ENCODE measurements at regions not wholly inside any gene's neighbourhood (a gene's known extent, or its start where the extent isn't known, plus 50 kb on each side); places are given as distances from the start of the nearest gene placed in this dataset.

GRCh38 chr4:177667687-177668086, 225.4 kb upstream of the AGA start:
- Mint-ChIP-seq H3K9me3 (no peaks in the 10 kb centered on the region), H3K27me3 (peaks cover 2% of the 10 kb centered on the region), H3K4me1 (no peaks in the 10 kb centered on the region), H3K36me3 (ENCODE audit: insufficient read depth) (no peaks in the 10 kb centered on the region), H3K4me3 (no peak overlapping the region), H3K27ac (ENCODE audit: low read depth) (no peak overlapping the region)
- ATAC-seq (replicated peaks; ENCODE audit: extremely low read depth, poor library complexity, severe bottlenecking), result no peak
- DNase-seq (ENCODE audit: low spot score in 2 of 2), result no peak

- no peaks in the 10 kb centered on the region for H3K27me3 Mint-ChIP-seq
- H3K4me1 Mint-ChIP-seq, result no peaks in the 10 kb centered on the region
- DNase-seq (ENCODE audit: low spot score in 2 of 2) (no peak), ATAC-seq (replicated peaks; ENCODE audit: extremely low read depth, poor library complexity, severe bottlenecking) (no peak)
- no peaks in the 10 kb centered on the region for H3K9me3 Mint-ChIP-seq
- no peaks in the 10 kb centered on the region for H3K36me3 Mint-ChIP-seq (ENCODE audit: insufficient read depth)
- H3K4me3 Mint-ChIP-seq, result no peak overlapping the region
- no peak overlapping the region for H3K27ac Mint-ChIP-seq (ENCODE audit: low read depth)
Measured at GRCh38 chr4:177671387-177671786, 229.2 kb upstream of the AGA start.

- no peaks in the 10 kb centered on the region for H3K4me1 Mint-ChIP-seq
- H3K27ac Mint-ChIP-seq (ENCODE audit: low read depth), result no peak overlapping the region
- H3K27me3 Mint-ChIP-seq, result no peaks in the 10 kb centered on the region
- H3K36me3 Mint-ChIP-seq (ENCODE audit: insufficient read depth), result no peaks in the 10 kb centered on the region
- no peak overlapping the region for H3K4me3 Mint-ChIP-seq
- H3K9me3 Mint-ChIP-seq, result no peaks in the 10 kb centered on the region
- DNase-seq (ENCODE audit: low spot score in 2 of 2) (no peak), ATAC-seq (replicated peaks; ENCODE audit: extremely low read depth, poor library complexity, severe bottlenecking) (no peak)
Measured at GRCh38 chr4:177671845-177672244, 229.6 kb upstream of the AGA start.

- no peaks in the 10 kb centered on the region for H3K9me3 Mint-ChIP-seq
- no peak for ATAC-seq (replicated peaks; ENCODE audit: extremely low read depth, poor library complexity, severe bottlenecking)
- no peaks in the 10 kb centered on the region for H3K4me1 Mint-ChIP-seq
- DNase-seq (ENCODE audit: low spot score in 2 of 2), result no peak
- no peaks in the 10 kb centered on the region for H3K36me3 Mint-ChIP-seq (ENCODE audit: insufficient read depth)
- H3K27me3 Mint-ChIP-seq, result no peaks in the 10 kb centered on the region
- H3K4me3 Mint-ChIP-seq, result no peak overlapping the region
- no peak overlapping the region for H3K27ac Mint-ChIP-seq (ENCODE audit: low read depth)
Measured at GRCh38 chr4:177673985-177674489, 231.8 kb upstream of the AGA start.

GRCh38 chr4:177680308-177680707, 238.1 kb upstream of the AGA start:
- ATAC-seq (replicated peaks; ENCODE audit: extremely low read depth, poor library complexity, severe bottlenecking), result no peak

GRCh38 chr4:177681902-177682301, 239.7 kb upstream of the AGA start:
- Mint-ChIP-seq H3K36me3 (ENCODE audit: insufficient read depth) (no peaks in the 10 kb centered on the region), H3K9me3 (no peaks in the 10 kb centered on the region), H3K4me1 (no peaks in the 10 kb centered on the region), H3K27me3 (no peaks in the 10 kb centered on the region), H3K27ac (ENCODE audit: low read depth) (no peak overlapping the region), H3K4me3 (no peak overlapping the region)
- DNase-seq (ENCODE audit: low spot score in 2 of 2) (no peak), ATAC-seq (replicated peaks; ENCODE audit: extremely low read depth, poor library complexity, severe bottlenecking) (no peak)

More at GRCh38 chr4:177680308-177680707, 238.1 kb upstream of the AGA start:
- DNase-seq (ENCODE audit: low spot score in 2 of 2), result no peak
- no peaks in the 10 kb centered on the region for H3K36me3 Mint-ChIP-seq (ENCODE audit: insufficient read depth)
- H3K4me1 Mint-ChIP-seq, result no peaks in the 10 kb centered on the region
- no peaks in the 10 kb centered on the region for H3K9me3 Mint-ChIP-seq
- no peak overlapping the region for H3K27ac Mint-ChIP-seq (ENCODE audit: low read depth)
- no peak overlapping the region for H3K4me3 Mint-ChIP-seq
- no peaks in the 10 kb centered on the region for H3K27me3 Mint-ChIP-seq

- H3K9me3 Mint-ChIP-seq, result no peaks in the 10 kb centered on the region
- DNase-seq (ENCODE audit: low spot score in 2 of 2) (no peak), ATAC-seq (replicated peaks; ENCODE audit: extremely low read depth, poor library complexity, severe bottlenecking) (no peak)
- no peaks in the 10 kb centered on the region for H3K36me3 Mint-ChIP-seq (ENCODE audit: insufficient read depth)
- no peaks in the 10 kb centered on the region for H3K4me1 Mint-ChIP-seq
- no peak overlapping the region for H3K27ac Mint-ChIP-seq (ENCODE audit: low read depth)
- no peaks in the 10 kb centered on the region for H3K27me3 Mint-ChIP-seq
- no peak overlapping the region for H3K4me3 Mint-ChIP-seq
Measured at GRCh38 chr4:177687117-177687516, 244.9 kb upstream of the AGA start.

GRCh38 chr4:177692907-177693306, 250.7 kb upstream of the AGA start:
- H3K4me1 Mint-ChIP-seq, result no peaks in the 10 kb centered on the region
- no peaks in the 10 kb centered on the region for H3K9me3 Mint-ChIP-seq
- H3K36me3 Mint-ChIP-seq (ENCODE audit: insufficient read depth), result no peaks in the 10 kb centered on the region
- H3K27ac Mint-ChIP-seq (ENCODE audit: low read depth), result no peak overlapping the region
- ATAC-seq (replicated peaks; ENCODE audit: extremely low read depth, poor library complexity, severe bottlenecking) (no peak), DNase-seq (ENCODE audit: low spot score in 2 of 2) (no peak)
- H3K4me3 Mint-ChIP-seq, result no peak overlapping the region
- no peaks in the 10 kb centered on the region for H3K27me3 Mint-ChIP-seq

- no peak for ATAC-seq (replicated peaks; ENCODE audit: extremely low read depth, poor library complexity, severe bottlenecking)
- no peak overlapping the region for H3K4me3 Mint-ChIP-seq
Measured at GRCh38 chr4:177696438-177696966, 254.3 kb upstream of the AGA start.

GRCh38 chr4:177699365-177700213, 257.4 kb upstream of the AGA start:
- peaks cover 12% of the 10 kb centered on the region for H3K27me3 Mint-ChIP-seq
- no peaks in the 10 kb centered on the region for H3K36me3 Mint-ChIP-seq (ENCODE audit: insufficient read depth)
- no peak for DNase-seq (ENCODE audit: low spot score in 2 of 2)
- no peaks in the 10 kb centered on the region for H3K9me3 Mint-ChIP-seq
- no peak overlapping the region for H3K27ac Mint-ChIP-seq (ENCODE audit: low read depth)
- H3K4me3 Mint-ChIP-seq, result no peak overlapping the region
- no peaks in the 10 kb centered on the region for H3K4me1 Mint-ChIP-seq
- ATAC-seq (replicated peaks; ENCODE audit: extremely low read depth, poor library complexity, severe bottlenecking), result no peak

More at GRCh38 chr4:177696438-177696966, 254.3 kb upstream of the AGA start:
- Mint-ChIP-seq H3K27ac (ENCODE audit: low read depth) (no peak overlapping the region), H3K36me3 (ENCODE audit: insufficient read depth) (no peaks in the 10 kb centered on the region), H3K4me1 (no peaks in the 10 kb centered on the region), H3K27me3 (peaks cover 8% of the 10 kb centered on the region), H3K9me3 (no peaks in the 10 kb centered on the region)
- DNase-seq (ENCODE audit: low spot score in 2 of 2), result no peak

- H3K27ac Mint-ChIP-seq (ENCODE audit: low read depth), result no peak overlapping the region
- H3K9me3 Mint-ChIP-seq, result peaks cover 7% of the 10 kb centered on the region
- DNase-seq (ENCODE audit: low spot score in 2 of 2) (no peak), ATAC-seq (replicated peaks; ENCODE audit: extremely low read depth, poor library complexity, severe bottlenecking) (no peak)
- no peaks in the 10 kb centered on the region for H3K36me3 Mint-ChIP-seq (ENCODE audit: insufficient read depth)
- H3K4me1 Mint-ChIP-seq, result no peaks in the 10 kb centered on the region
- no peak overlapping the region for H3K4me3 Mint-ChIP-seq
- no peaks in the 10 kb centered on the region for H3K27me3 Mint-ChIP-seq
Measured at GRCh38 chr4:177706916-177707315, 264.7 kb upstream of the AGA start.

GRCh38 chr4:177713454-177713853, 271.2 kb upstream of the AGA start:
- peaks cover 3% of the 10 kb centered on the region for H3K9me3 Mint-ChIP-seq
- ATAC-seq (replicated peaks; ENCODE audit: extremely low read depth, poor library complexity, severe bottlenecking) (no peak), DNase-seq (ENCODE audit: low spot score in 2 of 2) (no peak)
- no peaks in the 10 kb centered on the region for H3K36me3 Mint-ChIP-seq (ENCODE audit: insufficient read depth)
- no peaks in the 10 kb centered on the region for H3K27me3 Mint-ChIP-seq
- no peaks in the 10 kb centered on the region for H3K4me1 Mint-ChIP-seq
- H3K4me3 Mint-ChIP-seq, result no peak overlapping the region
- no peak overlapping the region for H3K27ac Mint-ChIP-seq (ENCODE audit: low read depth)

- Mint-ChIP-seq H3K27me3 (no peaks in the 10 kb centered on the region), H3K9me3 (no peaks in the 10 kb centered on the region), H3K4me3 (no peak overlapping the region), H3K4me1 (no peaks in the 10 kb centered on the region), H3K36me3 (ENCODE audit: insufficient read depth) (no peaks in the 10 kb centered on the region), H3K27ac (ENCODE audit: low read depth) (no peak overlapping the region)
- DNase-seq (ENCODE audit: low spot score in 2 of 2) (no peak), ATAC-seq (replicated peaks; ENCODE audit: extremely low read depth, poor library complexity, severe bottlenecking) (no peak)
Measured at GRCh38 chr4:177717407-177717806, 275.2 kb upstream of the AGA start.

Data from central memory CD8-positive, alpha-beta T cell (primary cell).